Activated CD8-positive, alpha-beta memory T cell treated with anti-CD3 and anti-CD28 coated beads for 24 hours (primary cell): ENCODE measurements at regions not wholly inside any gene's neighbourhood (a gene's known extent, or its start where the extent isn't known, plus 50 kb on each side); places are given as distances from the start of the nearest gene placed in this dataset.

Experiments
- DNase-seq: peaks from one replicate; pipeline ENCODE4 v3.0.0-alpha.2; 2020

DNA sequence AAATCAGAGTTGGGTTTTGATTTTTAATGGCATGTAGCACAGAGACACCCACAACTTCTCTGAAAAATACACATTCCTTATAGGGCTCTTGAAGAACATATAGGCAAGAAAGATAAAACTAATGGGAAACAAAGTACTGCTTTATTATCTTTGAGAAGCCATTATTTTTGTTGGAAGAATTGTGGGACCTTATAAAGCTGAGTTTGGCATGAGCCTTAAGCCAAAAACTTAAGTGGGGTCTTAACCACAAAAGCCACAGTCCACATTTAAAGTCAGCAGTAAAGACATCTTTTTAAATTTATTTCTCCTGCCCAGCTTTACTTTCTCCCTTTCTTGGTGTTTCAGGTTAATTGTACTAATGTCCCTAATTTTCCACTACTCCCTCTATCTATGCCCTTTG lies 1297.3 kb downstream of the C4orf33 start:
- no peak for DNase-seq

DNA sequence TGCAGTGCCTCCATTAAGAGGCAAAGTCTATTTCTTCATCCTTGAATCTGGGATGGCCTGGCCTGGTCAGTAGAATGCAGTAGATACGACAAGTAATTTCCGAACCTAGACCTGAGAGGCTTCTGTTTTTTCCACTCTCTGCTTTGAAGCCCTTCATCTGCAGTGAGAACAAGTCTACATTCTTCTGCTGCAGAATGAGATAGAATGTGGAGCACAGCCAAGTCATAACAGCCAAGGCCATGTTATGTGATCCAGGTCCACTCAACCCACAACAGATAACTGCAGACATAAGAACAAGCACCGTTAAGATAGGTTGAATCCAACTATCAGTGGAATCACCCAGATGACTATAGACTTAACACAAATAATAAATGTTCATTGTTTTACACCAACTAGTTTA lies 1297.7 kb downstream of the C4orf33 start:
- DNase-seq: no peak

DNA sequence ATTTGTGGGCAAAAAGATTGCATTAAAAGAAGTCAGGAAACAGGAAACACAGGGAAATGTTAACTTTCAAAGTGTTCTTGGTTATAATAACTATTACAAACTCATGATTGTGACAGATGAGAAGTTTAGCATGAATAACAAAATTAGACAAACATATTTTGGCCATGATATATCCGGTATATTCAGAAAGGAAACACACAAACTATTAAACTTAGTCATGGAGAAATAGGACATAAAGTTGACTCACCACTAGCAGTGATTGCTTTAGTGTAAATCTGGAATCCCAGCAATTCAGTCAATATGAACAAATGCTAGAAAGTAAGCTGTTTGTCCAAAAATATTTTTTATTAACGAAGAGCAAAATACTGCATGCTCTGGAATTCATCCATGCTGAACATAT lies 1299.9 kb downstream of the C4orf33 start:
- no peak for DNase-seq

DNA sequence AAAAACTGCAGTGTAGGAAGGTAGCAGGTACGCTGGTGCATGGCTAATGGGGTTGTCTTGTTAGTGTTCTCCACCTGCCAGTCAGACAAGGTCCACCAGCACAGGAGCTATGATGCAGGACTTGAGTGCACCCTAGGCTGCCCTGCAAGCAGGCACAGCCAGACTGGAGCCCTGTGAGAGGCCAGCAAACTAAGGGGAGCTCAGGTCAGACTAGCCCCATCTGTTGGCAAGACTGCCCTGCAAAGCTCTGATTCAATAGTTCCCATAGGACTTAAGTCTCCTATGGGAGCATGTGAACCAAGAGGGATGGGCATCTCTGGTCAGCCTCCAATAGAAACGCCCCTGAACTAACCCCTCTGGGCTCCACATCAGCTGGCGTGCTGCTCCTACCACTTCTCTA lies 1307.3 kb downstream of the C4orf33 start:
- no peak for DNase-seq

DNA sequence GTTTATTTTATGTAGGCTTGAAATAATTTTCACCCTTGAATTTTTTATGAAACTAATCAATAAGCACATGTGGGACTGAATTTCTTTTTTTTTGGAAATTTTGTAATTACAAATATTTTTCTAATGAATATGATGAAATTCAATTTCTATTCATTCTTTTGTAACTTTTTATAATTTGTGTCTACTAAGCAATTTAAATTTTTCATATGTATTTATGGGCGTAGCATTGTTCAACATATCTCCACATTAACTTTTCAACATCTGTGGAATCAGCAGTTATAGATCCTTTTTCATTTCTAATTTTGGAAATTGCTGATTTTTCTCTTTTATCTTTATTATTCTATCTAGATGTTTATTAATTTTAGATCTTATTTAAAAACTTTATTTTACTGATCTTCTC lies 1320.3 kb downstream of the C4orf33 start:
- no peak for DNase-seq

DNA sequence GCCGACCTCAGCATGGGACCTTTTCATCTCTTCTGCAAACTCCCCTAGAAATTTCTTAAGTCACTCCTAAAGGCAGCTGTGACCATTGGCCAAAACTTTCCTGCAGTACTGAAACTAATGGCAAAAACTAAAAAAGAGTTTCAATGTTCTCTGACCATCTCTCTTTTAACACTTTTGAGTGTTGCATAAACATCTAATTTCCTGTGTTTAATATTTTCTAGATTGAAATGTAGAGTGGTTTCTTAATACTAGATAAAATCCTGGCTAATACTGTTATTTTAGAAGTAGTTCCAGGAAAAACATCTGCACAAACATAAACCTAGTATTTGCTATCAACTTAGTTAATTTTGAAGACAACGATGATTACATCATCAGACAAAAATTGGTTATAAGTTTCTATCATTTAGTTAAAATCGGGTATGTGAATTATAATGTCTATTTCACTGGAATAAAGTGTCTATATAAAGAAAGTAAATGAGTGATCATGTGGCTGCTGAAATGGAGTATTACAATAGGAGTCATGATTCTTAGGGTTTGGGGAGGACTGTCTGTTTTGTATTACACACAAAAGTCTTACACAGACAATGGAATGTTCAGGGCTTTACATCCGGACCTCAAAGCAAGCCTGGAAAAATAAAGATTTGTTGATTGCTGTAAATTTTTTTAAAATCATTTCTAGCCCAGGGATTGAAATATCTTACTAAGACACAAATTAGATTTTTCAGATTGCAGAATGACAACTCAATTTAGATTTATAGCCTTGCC lies 1323.4 kb downstream of the C4orf33 start:
- DNase-seq: no peak

DNA sequence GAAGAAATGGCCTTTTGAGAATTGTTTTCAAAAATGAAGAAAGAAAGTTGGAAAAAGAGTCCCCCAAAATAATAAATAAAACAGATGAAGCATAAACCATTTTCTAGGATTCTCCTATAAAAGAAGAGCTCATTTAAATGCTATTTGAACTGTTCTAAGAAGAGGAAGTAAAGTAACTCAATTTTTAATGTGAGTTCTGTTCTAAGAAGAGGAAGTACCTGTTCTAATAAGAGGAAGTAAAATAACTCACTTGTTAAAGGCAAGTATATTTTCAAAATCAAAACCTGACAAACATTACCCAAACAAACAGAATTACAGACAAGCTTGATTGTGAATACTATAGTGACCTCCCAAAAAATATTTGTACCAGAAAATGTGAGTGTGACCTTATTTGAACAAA lies 1326.3 kb downstream of the C4orf33 start:
- DNase-seq: no peak

- DNase-seq: no peak
These were observed 1328.3 kb downstream of the C4orf33 start for GRCh38 chr4:130424211-130424610.

DNA sequence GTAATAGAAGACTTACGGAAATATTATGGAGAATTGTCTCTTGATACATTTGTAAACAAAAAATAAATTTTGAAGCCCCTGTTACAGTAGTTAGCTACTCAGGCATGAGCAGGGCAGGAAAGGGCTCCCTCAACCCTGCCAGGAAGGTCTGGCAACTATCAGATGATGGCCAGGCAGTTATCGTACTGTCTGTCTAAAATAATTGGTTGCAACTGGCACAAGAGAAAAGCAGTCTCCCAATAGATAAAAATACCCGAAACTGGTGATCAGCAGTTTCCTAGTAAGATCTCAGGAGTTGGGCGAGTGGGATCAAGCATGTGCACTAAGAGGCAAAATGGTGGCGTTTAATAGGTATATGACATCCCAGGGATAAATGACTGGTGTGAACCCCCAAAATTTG lies 1336.3 kb downstream of the C4orf33 start:
- DNase-seq: no peak

DNA sequence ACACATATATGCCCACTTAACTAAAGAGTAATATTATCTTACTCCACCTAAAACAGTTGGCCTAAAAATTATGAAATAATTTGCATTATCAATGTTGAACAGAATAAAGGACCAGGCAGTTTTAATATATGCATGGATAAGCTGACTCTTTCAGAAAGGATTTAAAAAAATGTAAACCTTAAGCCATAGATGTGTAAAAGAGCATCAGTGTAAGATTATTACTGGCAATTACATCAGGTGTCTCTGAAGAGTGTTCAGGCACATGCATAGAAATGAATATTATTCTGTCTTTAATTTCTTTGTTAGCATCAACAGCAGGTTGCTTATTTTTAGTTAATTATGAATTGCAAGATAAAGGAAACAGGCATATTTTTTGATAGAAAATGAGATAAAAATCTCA lies 1353.8 kb downstream of the C4orf33 start:
- no peak for DNase-seq

- no peak for DNase-seq
These were observed 1372.4 kb downstream of the C4orf33 start for GRCh38 chr4:130468340-130468739.

DNA sequence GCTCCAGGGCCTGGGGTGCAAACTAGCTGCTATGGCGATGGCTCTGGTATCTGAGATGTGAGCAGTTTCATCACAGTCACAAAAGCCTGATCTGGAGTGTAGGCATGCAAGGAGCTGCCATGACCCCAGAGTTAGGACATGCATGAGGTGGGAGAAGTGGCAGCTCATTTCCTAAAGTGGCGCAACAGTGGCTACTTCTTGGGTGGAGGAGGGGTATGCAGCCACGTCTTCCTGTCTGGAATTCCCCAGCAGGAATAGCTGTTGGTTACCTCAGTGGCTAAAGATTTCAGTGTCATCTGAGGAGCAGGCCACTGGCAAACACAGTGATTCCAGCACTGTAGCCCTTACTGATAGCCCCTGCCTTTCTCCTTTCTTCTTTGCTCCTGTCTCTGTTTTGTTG lies 1382.5 kb downstream of the C4orf33 start:
- no peak for DNase-seq

DNA sequence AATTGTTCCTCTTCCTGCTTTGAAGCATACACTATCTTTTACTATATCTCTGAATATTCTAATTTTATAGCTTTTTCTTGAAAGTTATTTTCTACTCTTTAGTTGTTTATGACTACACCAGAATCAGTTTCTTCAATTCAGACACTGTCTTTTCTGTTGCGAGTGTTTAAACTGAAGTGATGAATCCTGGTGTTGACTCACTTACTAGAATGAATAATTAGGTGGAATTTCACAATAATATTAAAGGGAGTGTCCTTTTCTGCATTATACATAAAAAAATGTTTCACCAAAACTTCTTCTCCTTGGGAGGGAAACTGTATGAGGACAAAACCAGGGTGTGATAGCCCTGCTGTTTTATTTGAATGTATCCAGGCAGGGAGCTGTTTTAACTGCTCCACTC lies 1383.1 kb downstream of the C4orf33 start:
- DNase-seq: no peak

GRCh38 chr4:130479674-130480073 lies 1383.7 kb downstream of the C4orf33 start:
- no peak for DNase-seq

DNA sequence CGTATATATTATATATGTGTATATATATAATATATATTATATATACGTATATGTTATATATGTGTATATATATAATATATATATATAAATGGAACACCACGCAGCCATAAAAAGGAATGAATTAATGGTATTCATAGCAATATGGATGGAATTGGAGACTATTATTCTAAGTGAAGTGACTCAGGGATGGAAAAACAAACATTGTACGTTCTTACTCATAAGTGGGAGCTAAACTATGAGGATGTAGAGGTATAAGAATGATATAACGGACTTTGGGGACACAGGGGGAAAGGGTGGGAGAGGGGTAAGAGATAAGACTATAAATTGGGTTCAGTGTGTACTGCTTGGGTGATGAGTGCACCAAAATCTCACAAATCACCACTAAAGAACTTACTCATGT lies 1388.9 kb downstream of the C4orf33 start:
- no peak for DNase-seq

GRCh38 chr4:130485371-130485770 lies 1389.4 kb downstream of the C4orf33 start:
- no peak for DNase-seq

DNA sequence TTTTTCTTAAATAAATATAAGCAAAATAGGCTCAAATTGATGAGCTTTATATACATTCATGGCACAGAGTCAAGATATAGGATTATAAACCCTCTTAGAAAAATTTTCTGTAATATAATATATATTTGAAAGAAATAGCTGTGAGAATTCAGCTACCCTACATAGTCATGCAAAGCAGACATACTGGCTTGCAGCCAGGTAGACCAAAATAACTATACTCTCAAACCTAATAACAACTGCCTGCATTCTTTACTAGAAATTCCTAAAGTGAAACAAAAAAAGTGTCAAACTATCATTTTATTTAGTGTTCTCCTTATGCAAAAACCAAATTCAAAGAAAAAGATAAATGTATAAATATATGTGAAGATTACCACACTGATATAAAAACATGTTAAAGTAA lies 1390.2 kb downstream of the C4orf33 start:
- DNase-seq: no peak

GRCh38 chr4:130486841-130487240 lies 1390.9 kb downstream of the C4orf33 start:
- no peak for DNase-seq

- no peak for DNase-seq
These were observed 1414.7 kb downstream of the C4orf33 start for GRCh38 chr4:130510661-130511060.

GRCh38 chr4:130511776-130512175 lies 1415.8 kb downstream of the C4orf33 start:
- no peak for DNase-seq

DNA sequence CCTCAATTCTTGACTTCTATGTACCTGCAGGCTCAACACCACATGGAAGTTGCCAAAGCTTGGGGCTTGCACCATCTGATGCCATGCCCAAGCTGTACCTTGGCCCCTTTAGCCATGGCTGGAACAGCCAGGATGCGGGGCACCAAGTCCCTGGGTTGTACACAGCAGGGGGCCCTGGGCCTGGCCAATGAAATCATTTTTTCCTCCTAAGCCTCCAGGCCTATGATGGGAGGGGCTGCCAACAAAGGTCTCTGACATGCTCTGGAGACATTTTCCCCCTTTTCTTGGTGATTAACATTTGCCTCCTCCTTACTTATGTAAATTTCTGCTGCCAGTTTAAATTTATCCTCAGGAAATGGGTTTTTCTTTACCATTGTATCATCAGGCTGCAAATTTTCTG lies 1428.1 kb downstream of the C4orf33 start:
- DNase-seq: no peak

GRCh38 chr4:130530505-130530904 lies 1434.6 kb downstream of the C4orf33 start:
- DNase-seq: no peak

- no peak for DNase-seq
These were observed 1438.7 kb downstream of the C4orf33 start for GRCh38 chr4:130534651-130535050.

GRCh38 chr4:130542953-130543352 lies 1447.0 kb downstream of the C4orf33 start:
- DNase-seq: no peak

- no peak for DNase-seq
These were observed 1449.2 kb downstream of the C4orf33 start for GRCh38 chr4:130545171-130545570.
